Neural cell (in vitro differentiated cells): ENCODE measurements at regions not wholly inside any gene's neighbourhood (a gene's known extent, or its start where the extent isn't known, plus 50 kb on each side); places are given as distances from the start of the nearest gene placed in this dataset.

ENCODE experiments used
- H2AFZ ChIP-seq: fragments of 200-600, 300-800 bp; sonication (generic), shearing (Covaris generic); 2 replicates; pipeline ENCODE4 v1.6.0; 2014; ENCODE audit warnings: low read depth, mild to moderate bottlenecking, antibody characterized with exemption, low read length, moderate library complexity
- H3F3A ChIP-seq: fragments of 200-600 bp; shearing (Covaris generic); 2 replicates; pipeline ENCODE4 v1.6.1; 2016; ENCODE audit warnings: mild to moderate bottlenecking, moderate library complexity, mixed read lengths, antibody characterized with exemption, low read length; ENCODE audit not compliant: insufficient read depth, poor library complexity, severe bottlenecking
- H3K27ac ChIP-seq: fragments of 200-600, 300-800 bp; sonication (generic), shearing (Covaris generic); 2 replicates; pipeline ENCODE4 v1.5.1; 2014; ENCODE audit warnings: mild to moderate bottlenecking, low read length, moderate library complexity
- H3K27me3 ChIP-seq: fragments of 300-800, 200-600 bp; sonication (generic), shearing (Covaris generic); 2 replicates; pipeline ENCODE4 v1.6.0; 2014; ENCODE audit warnings: mild to moderate bottlenecking, low read depth, low read length, moderate library complexity; ENCODE audit not compliant: insufficient read depth
- H3K36me3 ChIP-seq: fragments of 300-800, 200-600 bp; sonication (generic), shearing (Covaris generic); 2 replicates; pipeline ENCODE4 v1.5.1; 2014; ENCODE audit warnings: mild to moderate bottlenecking, antibody characterized with exemption, low read length, moderate library complexity; ENCODE audit not compliant: insufficient read depth
- H3K4me2 ChIP-seq: fragments of 300-800, 200-600 bp; sonication (generic), shearing (Covaris generic); 2 replicates; pipeline ENCODE4 v1.6.0; 2014; ENCODE audit warnings: mild to moderate bottlenecking, low read length
- H3K4me3 ChIP-seq: fragments of 300-800, 200-600 bp; sonication (generic), shearing (Covaris generic); 2 replicates; pipeline ENCODE4 v1.5.1; 2014; ENCODE audit warnings: mild to moderate bottlenecking, low read length, moderate library complexity
- H3K79me2 ChIP-seq: fragments of 200-600 bp; shearing (Covaris generic); replicated peaks from 2 replicates; pipeline ENCODE4 v1.6.0; 2014; ENCODE audit warnings: mild to moderate bottlenecking, low read length, moderate library complexity; ENCODE audit not compliant: insufficient read depth
- H3K9ac ChIP-seq: fragments of 300-800, 200-600 bp; sonication (generic), shearing (Covaris generic); 2 replicates; pipeline ENCODE4 v1.6.1; 2016; ENCODE audit warnings: mild to moderate bottlenecking, low read length, mixed read lengths
- H3K9me2 ChIP-seq: fragments of 200-600 bp; shearing (Covaris generic); 2 replicates; pipeline ENCODE4 v1.6.1; 2016; ENCODE audit warnings: mild to moderate bottlenecking, low read length, mixed read lengths; ENCODE audit not compliant: insufficient read depth
- H3K9me3 ChIP-seq: fragments of 200-600, 300-800 bp; sonication (generic), shearing (Covaris generic); 2 replicates; pipeline ENCODE4 v1.6.1; 2016; ENCODE audit warnings: mild to moderate bottlenecking, mixed run types, low read length, moderate library complexity, mixed read lengths
- H4K20me1 ChIP-seq: fragments of 200-600 bp; shearing (Covaris generic); 2 replicates; pipeline ENCODE4 v1.6.1; 2016; ENCODE audit warnings: mild to moderate bottlenecking, mixed run types; ENCODE audit not compliant: insufficient read depth
- EP300 ChIP-seq: fragments of 450-650 bp; conservative IDR thresholded peaks from 2 replicates; pipeline ENCODE4 v1.6.1; 2014; ENCODE audit warnings: antibody characterized with exemption, mild to moderate bottlenecking, moderate library complexity; ENCODE audit not compliant: poor library complexity, severe bottlenecking
- EZH2 ChIP-seq: fragments of 200-600, 300-800 bp; shearing (Covaris generic), sonication (generic); IDR thresholded peaks from 2 replicates; pipeline ENCODE4 v1.6.1; 2014; ENCODE audit warnings: antibody characterized with exemption, low read length, borderline replicate concordance, mild to moderate bottlenecking; ENCODE audit not compliant: insufficient read depth, poor library complexity, severe bottlenecking
- MXI1 ChIP-seq: fragments of 450-650 bp; conservative IDR thresholded peaks from 2 replicates; pipeline ENCODE4 v1.6.1; 2014; ENCODE audit warnings: antibody characterized with exemption, mild to moderate bottlenecking; ENCODE audit not compliant: poor library complexity, severe bottlenecking
- POLR2AphosphoS5 ChIP-seq: IDR thresholded peaks from 2 replicates; pipeline ENCODE4 v1.6.1; 2012
- RAD21 ChIP-seq: fragments of 450-650 bp; conservative IDR thresholded peaks from 2 replicates; pipeline ENCODE4 v1.6.1; 2014; ENCODE audit warnings: antibody characterized with exemption, mild to moderate bottlenecking, moderate library complexity
- SMC3 ChIP-seq: fragments of 450-650 bp; conservative IDR thresholded peaks from 2 replicates; pipeline ENCODE4 v1.6.1; 2014; ENCODE audit warnings: antibody characterized with exemption, mild to moderate bottlenecking, moderate library complexity; ENCODE audit not compliant: poor library complexity
- TAF1 ChIP-seq: IDR thresholded peaks from 2 replicates; pipeline ENCODE4 v1.6.1; 2012; ENCODE audit warnings: low read depth
- TF ChIP-seq, protein P1 (sequence below): fragments of 450-650 bp; IDR thresholded peaks from 2 replicates; pipeline ENCODE4 v1.5.1; 2014; ENCODE audit warnings: antibody characterized with exemption, mild to moderate bottlenecking, moderate library complexity; ENCODE audit not compliant: poor library complexity, severe bottlenecking
- TF ChIP-seq, protein P2 (sequence below): IDR thresholded peaks from 2 replicates; pipeline ENCODE4 v1.6.1; 2012; ENCODE audit warnings: borderline replicate concordance

DNA sequence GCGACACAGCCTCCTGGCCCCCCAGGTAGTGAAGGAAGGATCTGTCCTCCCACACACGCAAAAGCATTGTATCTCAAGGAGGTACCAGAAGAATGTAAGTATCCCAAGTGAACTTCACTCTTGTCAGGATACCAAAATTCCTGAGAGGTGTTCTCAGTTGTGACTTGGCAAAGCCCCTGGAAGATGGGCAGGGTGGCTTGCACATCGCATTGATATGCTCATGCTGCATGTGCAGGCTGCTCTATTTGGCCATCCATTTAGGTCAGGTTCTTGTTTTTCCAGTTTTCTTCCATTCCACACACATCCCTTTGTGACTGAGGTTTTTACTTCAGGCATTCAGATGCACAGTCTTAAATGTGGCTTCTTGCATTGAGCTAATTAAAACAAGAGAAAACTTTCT, 382.8 kb downstream of the FOXO1 start:
- no peaks in the 10 kb centered on the region for H3F3A ChIP-seq
- no peaks in the 10 kb centered on the region for H3K36me3 ChIP-seq
- H2AFZ ChIP-seq = no peak overlapping the region
- H3K4me2 ChIP-seq = no peak overlapping the region
- H3K27me3 ChIP-seq = no peaks in the 10 kb centered on the region
- H3K79me2 ChIP-seq = no peaks in the 10 kb centered on the region
- H3K27ac ChIP-seq = no peak overlapping the region
- TF ChIP-seq MXI1 (no peak), EZH2 (no peak), POLR2AphosphoS5 (no peak), SMC3 (no peak), EP300 (no peak)
- TF ChIP-seq, protein P1, sequence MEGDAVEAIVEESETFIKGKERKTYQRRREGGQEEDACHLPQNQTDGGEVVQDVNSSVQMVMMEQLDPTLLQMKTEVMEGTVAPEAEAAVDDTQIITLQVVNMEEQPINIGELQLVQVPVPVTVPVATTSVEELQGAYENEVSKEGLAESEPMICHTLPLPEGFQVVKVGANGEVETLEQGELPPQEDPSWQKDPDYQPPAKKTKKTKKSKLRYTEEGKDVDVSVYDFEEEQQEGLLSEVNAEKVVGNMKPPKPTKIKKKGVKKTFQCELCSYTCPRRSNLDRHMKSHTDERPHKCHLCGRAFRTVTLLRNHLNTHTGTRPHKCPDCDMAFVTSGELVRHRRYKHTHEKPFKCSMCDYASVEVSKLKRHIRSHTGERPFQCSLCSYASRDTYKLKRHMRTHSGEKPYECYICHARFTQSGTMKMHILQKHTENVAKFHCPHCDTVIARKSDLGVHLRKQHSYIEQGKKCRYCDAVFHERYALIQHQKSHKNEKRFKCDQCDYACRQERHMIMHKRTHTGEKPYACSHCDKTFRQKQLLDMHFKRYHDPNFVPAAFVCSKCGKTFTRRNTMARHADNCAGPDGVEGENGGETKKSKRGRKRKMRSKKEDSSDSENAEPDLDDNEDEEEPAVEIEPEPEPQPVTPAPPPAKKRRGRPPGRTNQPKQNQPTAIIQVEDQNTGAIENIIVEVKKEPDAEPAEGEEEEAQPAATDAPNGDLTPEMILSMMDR = no peak
- TF ChIP-seq, protein P2, sequence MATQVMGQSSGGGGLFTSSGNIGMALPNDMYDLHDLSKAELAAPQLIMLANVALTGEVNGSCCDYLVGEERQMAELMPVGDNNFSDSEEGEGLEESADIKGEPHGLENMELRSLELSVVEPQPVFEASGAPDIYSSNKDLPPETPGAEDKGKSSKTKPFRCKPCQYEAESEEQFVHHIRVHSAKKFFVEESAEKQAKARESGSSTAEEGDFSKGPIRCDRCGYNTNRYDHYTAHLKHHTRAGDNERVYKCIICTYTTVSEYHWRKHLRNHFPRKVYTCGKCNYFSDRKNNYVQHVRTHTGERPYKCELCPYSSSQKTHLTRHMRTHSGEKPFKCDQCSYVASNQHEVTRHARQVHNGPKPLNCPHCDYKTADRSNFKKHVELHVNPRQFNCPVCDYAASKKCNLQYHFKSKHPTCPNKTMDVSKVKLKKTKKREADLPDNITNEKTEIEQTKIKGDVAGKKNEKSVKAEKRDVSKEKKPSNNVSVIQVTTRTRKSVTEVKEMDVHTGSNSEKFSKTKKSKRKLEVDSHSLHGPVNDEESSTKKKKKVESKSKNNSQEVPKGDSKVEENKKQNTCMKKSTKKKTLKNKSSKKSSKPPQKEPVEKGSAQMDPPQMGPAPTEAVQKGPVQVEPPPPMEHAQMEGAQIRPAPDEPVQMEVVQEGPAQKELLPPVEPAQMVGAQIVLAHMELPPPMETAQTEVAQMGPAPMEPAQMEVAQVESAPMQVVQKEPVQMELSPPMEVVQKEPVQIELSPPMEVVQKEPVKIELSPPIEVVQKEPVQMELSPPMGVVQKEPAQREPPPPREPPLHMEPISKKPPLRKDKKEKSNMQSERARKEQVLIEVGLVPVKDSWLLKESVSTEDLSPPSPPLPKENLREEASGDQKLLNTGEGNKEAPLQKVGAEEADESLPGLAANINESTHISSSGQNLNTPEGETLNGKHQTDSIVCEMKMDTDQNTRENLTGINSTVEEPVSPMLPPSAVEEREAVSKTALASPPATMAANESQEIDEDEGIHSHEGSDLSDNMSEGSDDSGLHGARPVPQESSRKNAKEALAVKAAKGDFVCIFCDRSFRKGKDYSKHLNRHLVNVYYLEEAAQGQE = no peak
- H3K9me2 ChIP-seq = no peaks in the 10 kb centered on the region
- H3K4me3 ChIP-seq = no peak overlapping the region
- H4K20me1 ChIP-seq = no peaks in the 10 kb centered on the region
- H3K9ac ChIP-seq = no peak overlapping the region
- H3K9me3 ChIP-seq = no peaks in the 10 kb centered on the region

DNA sequence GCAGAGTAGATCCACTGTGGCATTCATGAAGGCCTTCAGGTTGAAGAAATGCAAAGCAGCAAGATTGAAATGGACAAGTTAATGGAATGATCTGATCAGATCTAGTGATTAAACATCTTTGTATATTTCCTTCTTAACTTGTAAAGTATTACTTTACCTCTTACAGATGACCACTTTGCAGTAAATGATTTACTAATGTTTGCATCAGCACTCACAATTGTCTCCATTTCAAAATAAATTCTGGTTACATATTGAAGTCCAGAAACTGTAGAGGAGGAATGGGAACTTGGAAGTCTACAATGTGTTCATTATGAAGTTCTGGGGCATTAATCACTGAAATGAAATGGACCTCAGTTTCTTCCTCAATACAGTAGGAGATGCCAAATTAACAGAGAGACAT, 380.8 kb downstream of the FOXO1 start:
- no peak overlapping the region for H3K4me2 ChIP-seq
- H3K79me2 ChIP-seq = no peaks in the 10 kb centered on the region
- no peaks in the 10 kb centered on the region for H3F3A ChIP-seq
- no peaks in the 10 kb centered on the region for H4K20me1 ChIP-seq
- H3K27ac ChIP-seq = no peak overlapping the region
- no peaks in the 10 kb centered on the region for H3K9me3 ChIP-seq
- no peak overlapping the region for H3K9ac ChIP-seq
- no peaks in the 10 kb centered on the region for H3K27me3 ChIP-seq
- no peak overlapping the region for H3K4me3 ChIP-seq
- no peak overlapping the region for H2AFZ ChIP-seq
- no peak for TF ChIP-seq MXI1
- TF ChIP-seq, protein P2 = no peak
- no peak for TF ChIP-seq EP300
- TF ChIP-seq RAD21 = no peak
- TF ChIP-seq, protein P1 = no peak
- TF ChIP-seq EZH2 = no peak
- no peak for TF ChIP-seq SMC3
- TF ChIP-seq POLR2AphosphoS5 = no peak
- no peak for TF ChIP-seq TAF1
- H3K9me2 ChIP-seq = no peaks in the 10 kb centered on the region
- no peaks in the 10 kb centered on the region for H3K36me3 ChIP-seq
